ENCODE measurements at regions not wholly inside any gene's neighbourhood (a gene's known extent, or its start where the extent isn't known, plus 50 kb on each side); places are given as distances from the start of the nearest gene placed in this dataset.

GRCh38 chr5:107063511-107063910 lies 607.2 kb downstream of the EFNA5 start:
- TF ChIP-seq CTCF (IDR thresholded peaks at IDR 0.05; ENCODE audit: low read depth, low read length) (no peak), EZH2phosphoT487 (IDR thresholded peaks at IDR 0.05; ENCODE audit: low read depth) (no peak)
